ENCODE measurements at regions not wholly inside any gene's neighbourhood (a gene's known extent, or its start where the extent isn't known, plus 50 kb on each side); places are given as distances from the start of the nearest gene placed in this dataset.

DNA sequence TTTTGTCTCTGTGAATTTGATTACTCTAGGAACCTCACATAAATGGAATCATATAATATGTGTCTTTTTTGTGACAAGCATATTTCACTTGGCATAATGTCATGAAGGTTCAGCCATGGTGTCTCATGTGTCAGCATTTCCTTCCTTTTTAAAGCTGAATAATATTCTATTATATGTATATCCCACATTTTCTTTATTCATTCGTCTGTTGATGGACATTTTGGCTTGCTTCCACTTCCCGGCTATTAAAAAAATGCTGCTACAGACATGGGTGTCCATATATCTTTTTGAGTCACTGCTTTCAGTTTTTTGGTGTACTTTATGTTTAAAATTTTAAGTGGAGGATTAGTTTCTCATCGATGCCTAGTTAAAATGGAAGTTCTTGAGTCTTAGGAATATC is 59.8 kb upstream of the C5orf63 start:
- H3K27ac ChIP-seq, result no peak overlapping the region
- no peaks in the 10 kb centered on the region for H3K4me1 ChIP-seq
- H3K27me3 Mint-ChIP-seq (ENCODE audit: insufficient read depth, low read depth), result peaks cover 3% of the 10 kb centered on the region
- no peaks in the 10 kb centered on the region for H3K4me1 Mint-ChIP-seq
- TF ChIP-seq, protein P1, sequence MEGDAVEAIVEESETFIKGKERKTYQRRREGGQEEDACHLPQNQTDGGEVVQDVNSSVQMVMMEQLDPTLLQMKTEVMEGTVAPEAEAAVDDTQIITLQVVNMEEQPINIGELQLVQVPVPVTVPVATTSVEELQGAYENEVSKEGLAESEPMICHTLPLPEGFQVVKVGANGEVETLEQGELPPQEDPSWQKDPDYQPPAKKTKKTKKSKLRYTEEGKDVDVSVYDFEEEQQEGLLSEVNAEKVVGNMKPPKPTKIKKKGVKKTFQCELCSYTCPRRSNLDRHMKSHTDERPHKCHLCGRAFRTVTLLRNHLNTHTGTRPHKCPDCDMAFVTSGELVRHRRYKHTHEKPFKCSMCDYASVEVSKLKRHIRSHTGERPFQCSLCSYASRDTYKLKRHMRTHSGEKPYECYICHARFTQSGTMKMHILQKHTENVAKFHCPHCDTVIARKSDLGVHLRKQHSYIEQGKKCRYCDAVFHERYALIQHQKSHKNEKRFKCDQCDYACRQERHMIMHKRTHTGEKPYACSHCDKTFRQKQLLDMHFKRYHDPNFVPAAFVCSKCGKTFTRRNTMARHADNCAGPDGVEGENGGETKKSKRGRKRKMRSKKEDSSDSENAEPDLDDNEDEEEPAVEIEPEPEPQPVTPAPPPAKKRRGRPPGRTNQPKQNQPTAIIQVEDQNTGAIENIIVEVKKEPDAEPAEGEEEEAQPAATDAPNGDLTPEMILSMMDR (IDR thresholded peaks at IDR 0.05), result no peak
- TF ChIP-seq EZH2phosphoT487 (IDR thresholded peaks at IDR 0.05) (no peak), EZH2 (IDR thresholded peaks at IDR 0.05) (no peak)
- H3K9me3 Mint-ChIP-seq, result no peaks in the 10 kb centered on the region
- H3K36me3 Mint-ChIP-seq, result no peaks in the 10 kb centered on the region
- no peak overlapping the region for H3K4me2 ChIP-seq
- no peaks in the 10 kb centered on the region for H3F3A ChIP-seq (ENCODE audit: low read depth)
- H3K79me2 ChIP-seq (ENCODE audit: low read depth), result no peaks in the 10 kb centered on the region
- H3K9me3 ChIP-seq (ENCODE audit: low read depth), result no peaks in the 10 kb centered on the region
- H3K27ac Mint-ChIP-seq, result no peak overlapping the region
- H3K4me3 ChIP-seq, result no peak overlapping the region
- H2AFZ ChIP-seq (replicated peaks), result no peak overlapping the region
- H3K4me3 Mint-ChIP-seq, result no peak overlapping the region
- H3K9ac ChIP-seq, result no peak overlapping the region
- no peaks in the 10 kb centered on the region for H3K27me3 ChIP-seq
- H4K20me1 ChIP-seq (ENCODE audit: low read depth), result no peaks in the 10 kb centered on the region
- no peaks in the 10 kb centered on the region for H3K36me3 ChIP-seq
- no peak for DNase-seq (ENCODE audit: low spot score)

DNA sequence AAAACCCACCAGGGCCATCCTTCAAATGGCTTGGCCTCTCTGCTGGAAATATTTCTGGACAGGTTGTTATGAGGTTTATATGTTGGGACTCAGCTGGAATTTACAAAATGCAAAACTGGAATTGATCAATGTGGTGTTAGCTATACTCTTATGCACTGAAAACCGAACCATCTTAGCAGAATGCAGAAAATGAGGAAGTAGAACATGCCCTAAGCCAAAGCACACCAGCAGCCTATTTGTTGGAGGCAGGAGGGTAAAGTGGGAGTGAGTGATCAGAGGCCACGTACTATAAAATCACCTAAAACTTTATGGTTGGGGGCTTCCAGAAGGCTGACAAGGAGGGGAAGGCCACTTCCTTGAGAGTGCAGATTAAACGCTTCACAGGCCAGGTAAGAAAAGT is 63.6 kb upstream of the C5orf63 start:
- Histone ChIP-seq H4K20me1 (ENCODE audit: low read depth) (no peaks in the 10 kb centered on the region), H3K4me3 (no peak overlapping the region), H3K4me2 (no peak overlapping the region), H3F3A (ENCODE audit: low read depth) (no peaks in the 10 kb centered on the region), H3K36me3 (no peaks in the 10 kb centered on the region), H2AFZ (replicated peaks) (no peak overlapping the region), H3K9ac (no peak overlapping the region), H3K4me1 (no peaks in the 10 kb centered on the region), H3K9me3 (ENCODE audit: low read depth) (no peaks in the 10 kb centered on the region), H3K27me3 (no peaks in the 10 kb centered on the region), H3K27ac (no peak overlapping the region), H3K79me2 (ENCODE audit: low read depth) (no peaks in the 10 kb centered on the region)
- Mint-ChIP-seq H3K36me3 (no peaks in the 10 kb centered on the region), H3K4me3 (no peak overlapping the region), H3K27ac (no peak overlapping the region), H3K9me3 (no peaks in the 10 kb centered on the region), H3K27me3 (ENCODE audit: insufficient read depth, low read depth) (peaks cover 3% of the 10 kb centered on the region), H3K4me1 (no peaks in the 10 kb centered on the region)
- TF ChIP-seq, protein P1 (IDR thresholded peaks at IDR 0.05), result no peak
- TF ChIP-seq EZH2 (IDR thresholded peaks at IDR 0.05), result no peak
- TF ChIP-seq EZH2phosphoT487 (IDR thresholded peaks at IDR 0.05), result no peak
- DNase-seq (ENCODE audit: low spot score), result no peak

DNA sequence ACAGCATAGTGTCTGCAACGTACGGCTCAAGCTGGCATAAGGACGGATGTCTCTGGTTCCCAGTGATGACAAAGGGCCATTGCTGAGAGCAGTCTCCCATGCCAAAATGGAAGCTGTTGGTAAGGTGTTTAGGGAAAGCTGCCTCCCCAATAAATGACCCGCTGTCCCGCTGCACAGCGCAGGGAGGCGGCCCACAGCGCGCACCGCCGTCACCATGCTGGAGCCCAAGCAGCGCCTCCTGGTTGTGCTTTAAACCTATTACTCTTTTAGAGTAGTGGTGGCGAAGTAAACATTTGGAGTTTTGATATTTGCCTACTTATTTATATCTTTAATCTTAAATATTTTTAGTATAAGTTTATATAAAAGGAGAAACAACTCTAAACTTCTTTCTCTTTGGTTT is 70.4 kb upstream of the C5orf63 start:
- Histone ChIP-seq H3K4me2 (no peak overlapping the region), H3K27ac (no peak overlapping the region), H3K36me3 (no peaks in the 10 kb centered on the region), H3K4me3 (no peak overlapping the region), H3K79me2 (ENCODE audit: low read depth) (no peaks in the 10 kb centered on the region), H3K9ac (no peak overlapping the region), H3K27me3 (no peaks in the 10 kb centered on the region), H2AFZ (replicated peaks) (no peak overlapping the region), H3K4me1 (no peaks in the 10 kb centered on the region), H3F3A (ENCODE audit: low read depth) (no peaks in the 10 kb centered on the region), H3K9me3 (ENCODE audit: low read depth) (no peaks in the 10 kb centered on the region), H4K20me1 (ENCODE audit: low read depth) (no peaks in the 10 kb centered on the region)
- Mint-ChIP-seq H3K9me3 (no peaks in the 10 kb centered on the region), H3K4me3 (no peak overlapping the region), H3K27me3 (ENCODE audit: insufficient read depth, low read depth) (no peaks in the 10 kb centered on the region), H3K4me1 (no peaks in the 10 kb centered on the region), H3K27ac (no peak overlapping the region), H3K36me3 (no peaks in the 10 kb centered on the region)
- DNase-seq (ENCODE audit: low spot score), result no peak
- TF ChIP-seq EZH2phosphoT487 (IDR thresholded peaks at IDR 0.05) (no peak), EZH2 (IDR thresholded peaks at IDR 0.05) (no peak)
- TF ChIP-seq, protein P1 (IDR thresholded peaks at IDR 0.05), result no peak

DNA sequence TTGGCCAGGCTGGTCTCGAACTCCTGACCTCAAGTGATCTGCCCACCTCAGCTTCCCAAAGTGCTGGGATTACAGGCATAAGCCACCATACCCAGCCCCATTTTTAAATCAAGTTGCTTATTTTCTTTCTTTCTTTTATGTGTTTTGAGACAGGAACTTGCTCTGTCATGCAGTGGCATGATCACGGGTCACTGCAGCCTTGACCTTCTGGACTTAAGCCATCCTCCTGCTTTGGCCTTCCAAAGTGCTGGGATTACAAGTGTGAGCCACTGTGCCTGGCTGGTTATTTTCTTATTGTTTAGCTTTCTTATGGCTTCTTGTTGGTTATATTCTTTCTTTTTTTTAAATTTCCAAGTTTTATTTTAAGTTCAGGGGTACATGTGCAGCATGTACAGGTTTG is 79.7 kb upstream of the C5orf63 start:
- no peak overlapping the region for H3K4me3 ChIP-seq
- Mint-ChIP-seq H3K9me3 (peaks cover 9% of the 10 kb centered on the region), H3K4me3 (no peak overlapping the region), H3K4me1 (no peaks in the 10 kb centered on the region), H3K36me3 (peaks cover 3% of the 10 kb centered on the region), H3K27me3 (ENCODE audit: insufficient read depth, low read depth) (peaks cover 4% of the 10 kb centered on the region), H3K27ac (no peak overlapping the region)
- H3K9me3 ChIP-seq (ENCODE audit: low read depth), result no peaks in the 10 kb centered on the region
- H3K9ac ChIP-seq, result no peak overlapping the region
- no peaks in the 10 kb centered on the region for H4K20me1 ChIP-seq (ENCODE audit: low read depth)
- TF ChIP-seq, protein P1 (IDR thresholded peaks at IDR 0.05), result no peak
- TF ChIP-seq EZH2 (IDR thresholded peaks at IDR 0.05) (no peak), EZH2phosphoT487 (IDR thresholded peaks at IDR 0.05) (no peak)
- H3K4me1 ChIP-seq, result no peaks in the 10 kb centered on the region
- H3K36me3 ChIP-seq, result no peaks in the 10 kb centered on the region
- H2AFZ ChIP-seq (replicated peaks), result no peak overlapping the region
- DNase-seq (ENCODE audit: low spot score), result no peak
- no peak overlapping the region for H3K4me2 ChIP-seq
- no peak overlapping the region for H3K27ac ChIP-seq
- no peaks in the 10 kb centered on the region for H3K79me2 ChIP-seq (ENCODE audit: low read depth)
- H3F3A ChIP-seq (ENCODE audit: low read depth), result no peaks in the 10 kb centered on the region
- no peaks in the 10 kb centered on the region for H3K27me3 ChIP-seq

All from neural progenitor cell (in vitro differentiated cells).